ENCODE measurements at regions not wholly inside any gene's neighbourhood (a gene's known extent, or its start where the extent isn't known, plus 50 kb on each side); places are given as distances from the start of the nearest gene placed in this dataset.
"Not testable (repeated sequence)": the region's sequence is repeated elsewhere in the genome, so short reads cannot be mapped to it uniquely, and the experiment has no call there.

- TF ChIP-seq CTCF, POLR2A (IDR thresholded peaks at IDR 0.05): not testable (repeated sequence)
Observed at GRCh38 chr2:237212356-237213279, 126.9 kb downstream of the COPS8 start.

All from stomach (tissue), 4 donors.